HEK293 (cell line): ENCODE measurements at regions not wholly inside any gene's neighbourhood (a gene's known extent, or its start where the extent isn't known, plus 50 kb on each side); places are given as distances from the start of the nearest gene placed in this dataset.

Source experiments
- CTCF ChIA-PET: fragments of 350-600 bp; formaldehyde crosslinking; extraction: SDS; loops from one replicate; lab custom pipeline; 2021; ENCODE audit warnings: antibody characterized with exemption; lab: Yijun Ruan, JAX
- POLR2A ChIA-PET: fragments of 300-600 bp; formaldehyde crosslinking; extraction: SDS; loops from one replicate; lab custom pipeline; 2020; ENCODE audit warnings: antibody characterized with exemption, inconsistent platforms; lab: Yijun Ruan, JAX
- H3K27ac ChIP-seq: fragments of 200-500 bp; sonication (Bioruptor generic); 2 replicates; pipeline ENCODE4 v1.5.1; 2014; ENCODE audit warnings: low read depth, low read length, control low read depth, inconsistent platforms; ENCODE audit errors: extremely low read depth
- H3K36me3 ChIP-seq, 2 experiments: fragments of 200-500 bp in 1 of 2; sonication (Bioruptor generic) in 1 of 2; 1 replicate in 1 of 2; 2 replicates in 1 of 2; pipeline ENCODE4 v1.5.1; 2014 to 2017; ENCODE audit warnings: inconsistent platforms in 2 of 2, low read length in 2 of 2; ENCODE audit not compliant: control insufficient read depth in 2 of 2, insufficient read depth in 1 of 2
- H3K4me1 ChIP-seq: fragments of 200-500 bp; sonication (Bioruptor generic); 2 replicates; pipeline ENCODE4 v1.5.1; 2014; ENCODE audit warnings: mild to moderate bottlenecking, low read length, inconsistent platforms; ENCODE audit not compliant: control insufficient read depth, insufficient read depth
- H3K4me3 ChIP-seq: 2 replicates; pipeline ENCODE4 v1.5.1; 2011; ENCODE audit warnings: low read depth, mild to moderate bottlenecking, control low read depth, low read length, moderate library complexity
- H3K9me3 ChIP-seq: fragments of 200-500 bp; sonication (Bioruptor generic); 2 replicates; pipeline ENCODE4 v1.5.1; 2014; ENCODE audit warnings: low read depth, low read length, inconsistent platforms; ENCODE audit not compliant: control insufficient read depth, insufficient read depth
- BCL11A ChIP-seq: fragments of 450-650 bp; formaldehyde crosslinking; IDR thresholded peaks from 2 replicates; pipeline ENCODE4 v1.5.1; 2016; ENCODE audit warnings: low read depth, missing biosample characterization, missing genetic modification characterization
- KLF16 ChIP-seq: fragments of 450-650 bp; formaldehyde crosslinking; IDR thresholded peaks from 2 replicates; pipeline ENCODE4 v1.5.1; 2017; ENCODE audit warnings: missing biosample characterization, missing genetic modification characterization
- SALL2 ChIP-seq: fragments of 450-650 bp; formaldehyde crosslinking; IDR thresholded peaks from 2 replicates; pipeline ENCODE4 v1.5.0; 2017; ENCODE audit warnings: missing biosample characterization, mild to moderate bottlenecking, missing genetic modification characterization, borderline replicate concordance
- SETDB1 ChIP-seq: IDR thresholded peaks from one replicate; pipeline ENCODE4 v1.6.1; 2017; ENCODE audit warnings: mild to moderate bottlenecking, low read length, moderate library complexity, mixed read lengths; ENCODE audit not compliant: insufficient read length
- YY1 ChIP-seq: fragments of 450-650 bp; formaldehyde crosslinking; IDR thresholded peaks from 2 replicates; pipeline ENCODE4 v1.5.1; 2018; ENCODE audit warnings: missing biosample characterization, missing genetic modification characterization
- ZBTB7A ChIP-seq: fragments of 450-650 bp; formaldehyde crosslinking; IDR thresholded peaks from 2 replicates; pipeline ENCODE4 v1.5.1; 2016; ENCODE audit warnings: low read depth, missing biosample characterization, missing genetic modification characterization
- ZFP3 ChIP-seq: fragments of 450-650 bp; formaldehyde crosslinking; IDR thresholded peaks from 2 replicates; pipeline ENCODE4 v1.5.1; 2016; ENCODE audit warnings: low read depth, missing biosample characterization, missing genetic modification characterization
- ZNF138 ChIP-seq: fragments of 450-650 bp; formaldehyde crosslinking; IDR thresholded peaks from 2 replicates; pipeline ENCODE4 v1.5.1; 2016; ENCODE audit warnings: missing biosample characterization, missing genetic modification characterization, borderline replicate concordance
- ZNF221 ChIP-seq: fragments of 450-650 bp; formaldehyde crosslinking; IDR thresholded peaks from 2 replicates; pipeline ENCODE4 v1.5.1; 2017; ENCODE audit warnings: missing biosample characterization, missing genetic modification characterization, borderline replicate concordance
- ZNF280C ChIP-seq: fragments of 450-650 bp; formaldehyde crosslinking; IDR thresholded peaks from 2 replicates; pipeline ENCODE4 v1.5.1; 2016; ENCODE audit warnings: missing biosample characterization, missing genetic modification characterization
- ZNF37A ChIP-seq: fragments of 450-650 bp; IDR thresholded peaks from 2 replicates; pipeline ENCODE4 v1.5.1; 2018; ENCODE audit warnings: missing biosample characterization, missing genetic modification characterization
- ZNF544 ChIP-seq: fragments of 450-650 bp; formaldehyde crosslinking; IDR thresholded peaks from 2 replicates; pipeline ENCODE4 v1.5.0; 2017; ENCODE audit warnings: missing biosample characterization, missing genetic modification characterization
- ZNF549 ChIP-seq: fragments of 450-650 bp; IDR thresholded peaks from 2 replicates; pipeline ENCODE4 v1.5.1; 2018; ENCODE audit warnings: missing biosample characterization, missing genetic modification characterization, mild to moderate bottlenecking, inconsistent platforms, moderate library complexity
- ZNF600 ChIP-seq: fragments of 450-650 bp; formaldehyde crosslinking; IDR thresholded peaks from 2 replicates; pipeline ENCODE4 v1.5.1; 2016; ENCODE audit warnings: missing biosample characterization, missing genetic modification characterization
- TF ChIP-seq, protein P1 (sequence below): fragments of 450-650 bp; formaldehyde crosslinking; IDR thresholded peaks from 2 replicates; pipeline ENCODE4 v1.5.1; 2017; ENCODE audit warnings: missing biosample characterization, missing genetic modification characterization
- TF ChIP-seq, protein P2 (sequence below): fragments of 450-650 bp; formaldehyde crosslinking; IDR thresholded peaks from 2 replicates; pipeline ENCODE4 v1.5.1; 2016; ENCODE audit warnings: missing biosample characterization, missing genetic modification characterization
- TF ChIP-seq, protein P3 (sequence below): sonication (generic); formaldehyde crosslinking; IDR thresholded peaks from 2 replicates; pipeline ENCODE4 v1.8.1; 2022; ENCODE audit warnings: mild to moderate bottlenecking, moderate library complexity, missing genetic modification reagents
- TF ChIP-seq, protein P4 (sequence below): fragments of 450-650 bp; formaldehyde crosslinking; IDR thresholded peaks from 2 replicates; pipeline ENCODE4 v1.5.1; 2016; ENCODE audit warnings: missing biosample characterization, missing genetic modification characterization
- TF ChIP-seq, protein P5 (sequence below): fragments of 450-650 bp; formaldehyde crosslinking; IDR thresholded peaks from 2 replicates; pipeline ENCODE4 v1.5.1; 2016; ENCODE audit warnings: missing biosample characterization, missing genetic modification characterization

DNA sequence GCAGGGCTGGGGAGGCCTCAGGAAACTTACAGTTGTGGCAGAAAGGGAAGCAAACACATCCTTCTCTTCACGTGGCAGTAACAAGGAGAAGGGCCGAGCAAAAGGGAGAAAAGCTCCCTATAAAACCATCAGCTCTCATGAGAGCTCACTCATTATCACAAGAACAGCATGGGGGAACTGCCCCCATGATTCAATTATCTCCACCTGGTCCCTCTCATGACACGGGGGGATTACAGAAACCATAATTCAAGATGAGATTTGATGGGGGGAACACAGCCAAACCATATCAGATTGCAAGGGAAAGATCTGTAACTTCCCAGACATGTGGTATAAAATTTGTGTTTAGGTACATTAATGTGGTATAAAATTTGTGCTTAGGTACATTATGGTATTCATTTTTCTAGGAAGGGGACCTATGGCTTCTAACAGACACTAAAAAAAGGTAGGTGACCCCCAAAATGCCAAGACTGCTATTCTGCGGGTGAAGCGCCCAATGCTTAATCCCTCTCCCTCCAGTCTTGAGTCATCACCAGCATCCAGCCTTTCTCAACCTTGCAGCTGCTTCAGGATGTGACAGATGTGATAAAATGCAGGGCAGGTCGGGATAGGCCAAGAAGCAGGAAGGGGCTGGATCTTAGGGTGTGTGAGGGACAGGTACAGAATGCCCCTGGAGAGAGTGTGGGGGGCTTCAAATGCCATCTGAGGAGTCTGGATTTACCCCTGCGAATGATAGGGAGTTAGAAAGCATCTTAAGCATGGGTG, 57.7 kb upstream of the AMPD3 start:
- no peaks in the 10 kb centered on the region for H3K4me1 ChIP-seq
- POLR2A ChIA-PET = no interaction called here
- TF ChIP-seq, protein P1, sequence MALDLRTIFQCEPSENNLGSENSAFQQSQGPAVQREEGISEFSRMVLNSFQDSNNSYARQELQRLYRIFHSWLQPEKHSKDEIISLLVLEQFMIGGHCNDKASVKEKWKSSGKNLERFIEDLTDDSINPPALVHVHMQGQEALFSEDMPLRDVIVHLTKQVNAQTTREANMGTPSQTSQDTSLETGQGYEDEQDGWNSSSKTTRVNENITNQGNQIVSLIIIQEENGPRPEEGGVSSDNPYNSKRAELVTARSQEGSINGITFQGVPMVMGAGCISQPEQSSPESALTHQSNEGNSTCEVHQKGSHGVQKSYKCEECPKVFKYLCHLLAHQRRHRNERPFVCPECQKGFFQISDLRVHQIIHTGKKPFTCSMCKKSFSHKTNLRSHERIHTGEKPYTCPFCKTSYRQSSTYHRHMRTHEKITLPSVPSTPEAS (tag by site-specific recombination) = no peak
- TF ChIP-seq ZFP3 (tag by site-specific recombination) (no peak), YY1 (no peak), ZNF600 (tag by site-specific recombination) (no peak), ZNF138 (tag by site-specific recombination) (no peak), ZBTB7A (tag by site-specific recombination) (no peak), ZNF221 (no peak), KLF16 (tag by site-specific recombination) (no peak), SETDB1 (no peak), ZNF280C (tag by site-specific recombination) (no peak), ZNF37A (tag by site-specific recombination) (no peak), BCL11A (no peak), ZNF544 (tag by site-specific recombination) (no peak), ZNF549 (tag by site-specific recombination) (no peak), SALL2 (no peak)
- TF ChIP-seq, protein P2, sequence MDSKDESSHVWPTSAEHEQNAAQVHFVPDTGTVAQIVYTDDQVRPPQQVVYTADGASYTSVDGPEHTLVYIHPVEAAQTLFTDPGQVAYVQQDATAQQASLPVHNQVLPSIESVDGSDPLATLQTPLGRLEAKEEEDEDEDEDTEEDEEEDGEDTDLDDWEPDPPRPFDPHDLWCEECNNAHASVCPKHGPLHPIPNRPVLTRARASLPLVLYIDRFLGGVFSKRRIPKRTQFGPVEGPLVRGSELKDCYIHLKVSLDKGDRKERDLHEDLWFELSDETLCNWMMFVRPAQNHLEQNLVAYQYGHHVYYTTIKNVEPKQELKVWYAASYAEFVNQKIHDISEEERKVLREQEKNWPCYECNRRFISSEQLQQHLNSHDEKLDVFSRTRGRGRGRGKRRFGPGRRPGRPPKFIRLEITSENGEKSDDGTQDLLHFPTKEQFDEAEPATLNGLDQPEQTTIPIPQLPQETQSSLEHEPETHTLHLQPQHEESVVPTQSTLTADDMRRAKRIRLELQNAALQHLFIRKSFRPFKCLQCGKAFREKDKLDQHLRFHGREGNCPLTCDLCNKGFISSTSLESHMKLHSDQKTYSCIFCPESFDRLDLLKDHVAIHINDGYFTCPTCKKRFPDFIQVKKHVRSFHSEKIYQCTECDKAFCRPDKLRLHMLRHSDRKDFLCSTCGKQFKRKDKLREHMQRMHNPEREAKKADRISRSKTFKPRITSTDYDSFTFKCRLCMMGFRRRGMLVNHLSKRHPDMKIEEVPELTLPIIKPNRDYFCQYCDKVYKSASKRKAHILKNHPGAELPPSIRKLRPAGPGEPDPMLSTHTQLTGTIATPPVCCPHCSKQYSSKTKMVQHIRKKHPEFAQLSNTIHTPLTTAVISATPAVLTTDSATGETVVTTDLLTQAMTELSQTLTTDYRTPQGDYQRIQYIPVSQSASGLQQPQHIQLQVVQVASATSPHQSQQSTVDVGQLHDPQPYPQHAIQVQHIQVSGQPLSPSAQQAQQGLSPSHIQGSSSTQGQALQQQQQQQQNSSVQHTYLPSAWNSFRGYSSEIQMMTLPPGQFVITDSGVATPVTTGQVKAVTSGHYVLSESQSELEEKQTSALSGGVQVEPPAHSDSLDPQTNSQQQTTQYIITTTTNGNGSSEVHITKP = no peak
- TF ChIP-seq, protein P3, sequence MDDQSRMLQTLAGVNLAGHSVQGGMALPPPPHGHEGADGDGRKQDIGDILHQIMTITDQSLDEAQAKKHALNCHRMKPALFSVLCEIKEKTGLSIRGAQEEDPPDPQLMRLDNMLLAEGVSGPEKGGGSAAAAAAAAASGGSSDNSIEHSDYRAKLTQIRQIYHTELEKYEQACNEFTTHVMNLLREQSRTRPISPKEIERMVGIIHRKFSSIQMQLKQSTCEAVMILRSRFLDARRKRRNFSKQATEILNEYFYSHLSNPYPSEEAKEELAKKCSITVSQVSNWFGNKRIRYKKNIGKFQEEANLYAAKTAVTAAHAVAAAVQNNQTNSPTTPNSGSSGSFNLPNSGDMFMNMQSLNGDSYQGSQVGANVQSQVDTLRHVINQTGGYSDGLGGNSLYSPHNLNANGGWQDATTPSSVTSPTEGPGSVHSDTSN (CRISPR knock-in tag) = no peak
- TF ChIP-seq, protein P4, sequence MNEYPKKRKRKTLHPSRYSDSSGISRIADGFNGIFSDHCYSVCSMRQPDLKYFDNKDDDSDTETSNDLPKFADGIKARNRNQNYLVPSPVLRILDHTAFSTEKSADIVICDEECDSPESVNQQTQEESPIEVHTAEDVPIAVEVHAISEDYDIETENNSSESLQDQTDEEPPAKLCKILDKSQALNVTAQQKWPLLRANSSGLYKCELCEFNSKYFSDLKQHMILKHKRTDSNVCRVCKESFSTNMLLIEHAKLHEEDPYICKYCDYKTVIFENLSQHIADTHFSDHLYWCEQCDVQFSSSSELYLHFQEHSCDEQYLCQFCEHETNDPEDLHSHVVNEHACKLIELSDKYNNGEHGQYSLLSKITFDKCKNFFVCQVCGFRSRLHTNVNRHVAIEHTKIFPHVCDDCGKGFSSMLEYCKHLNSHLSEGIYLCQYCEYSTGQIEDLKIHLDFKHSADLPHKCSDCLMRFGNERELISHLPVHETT = no peak
- TF ChIP-seq, protein P5, sequence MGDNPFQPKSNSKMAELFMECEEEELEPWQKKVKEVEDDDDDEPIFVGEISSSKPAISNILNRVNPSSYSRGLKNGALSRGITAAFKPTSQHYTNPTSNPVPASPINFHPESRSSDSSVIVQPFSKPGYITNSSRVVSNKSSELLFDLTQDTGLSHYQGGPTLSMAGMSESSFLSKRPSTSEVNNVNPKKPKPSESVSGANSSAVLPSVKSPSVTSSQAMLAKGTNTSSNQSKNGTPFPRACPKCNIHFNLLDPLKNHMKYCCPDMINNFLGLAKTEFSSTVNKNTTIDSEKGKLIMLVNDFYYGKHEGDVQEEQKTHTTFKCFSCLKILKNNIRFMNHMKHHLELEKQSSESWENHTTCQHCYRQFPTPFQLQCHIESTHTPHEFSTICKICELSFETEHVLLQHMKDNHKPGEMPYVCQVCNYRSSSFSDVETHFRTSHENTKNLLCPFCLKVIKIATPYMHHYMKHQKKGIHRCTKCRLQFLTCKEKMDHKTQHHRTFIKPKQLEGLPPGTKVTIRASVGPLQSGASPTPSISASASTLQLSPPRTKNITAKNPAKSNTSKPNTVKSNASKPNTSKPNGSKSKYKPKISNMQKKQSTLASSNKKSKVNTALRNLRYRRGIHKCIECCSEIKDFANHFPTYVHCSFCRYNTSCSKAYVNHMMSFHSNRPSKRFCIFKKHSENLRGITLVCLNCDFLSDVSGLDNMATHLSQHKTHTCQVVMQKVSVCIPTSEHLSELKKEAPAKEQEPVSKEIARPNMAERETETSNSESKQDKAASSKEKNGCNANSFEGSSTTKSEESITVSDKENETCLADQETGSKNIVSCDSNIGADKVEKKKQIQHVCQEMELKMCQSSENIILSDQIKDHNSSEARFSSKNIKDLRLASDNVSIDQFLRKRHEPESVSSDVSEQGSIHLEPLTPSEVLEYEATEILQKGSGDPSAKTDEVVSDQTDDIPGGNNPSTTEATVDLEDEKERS (tag by site-specific recombination) = no peak
- H3K36me3 ChIP-seq = no peaks in the 10 kb centered on the region
- H3K27ac ChIP-seq = no peak overlapping the region
- H3K9me3 ChIP-seq = no peaks in the 10 kb centered on the region
- CTCF ChIA-PET = interaction anchor here (1.0 to 3.2 kb wide), 2 partner anchors 8 to 31 kb away, joined by 3 to 13 read pairs; no protein-coding TSS in a partner anchor
- no peak overlapping the region for H3K4me3 ChIP-seq
